GM23338 (cell line): ENCODE measurements at regions not wholly inside any gene's neighbourhood (a gene's known extent, or its start where the extent isn't known, plus 50 kb on each side); places are given as distances from the start of the nearest gene placed in this dataset.

Source experiments
- ATAC-seq: fragments of 200-7000 bp; cut with Tn5 transposase; 3 replicates; pipeline ENCODE4 v1.9.1; 2020
- DNase-seq: peaks from one replicate; pipeline ENCODE4 v3.0.0-alpha.2; 2015; ENCODE audit warnings: low spot score
- H2AFZ ChIP-seq: fragments of 200-600 bp; sonication (generic); 2 replicates; pipeline ENCODE4 v1.8.0; 2016; ENCODE audit warnings: antibody characterized with exemption, mild to moderate bottlenecking, moderate library complexity
- H3F3A ChIP-seq: fragments of 200-600 bp; sonication (generic); replicated peaks from 2 replicates; pipeline ENCODE4 v1.8.0; 2017; ENCODE audit warnings: antibody characterized with exemption, mixed run types, low read depth
- H3K27ac ChIP-seq: fragments of 200-600 bp; sonication (generic); 2 replicates; pipeline ENCODE4 v1.6.1; 2016; ENCODE audit warnings: low read depth
- H3K27me3 ChIP-seq: fragments of 200-600 bp; sonication (generic); 2 replicates; pipeline ENCODE4 v1.8.0; 2016; ENCODE audit warnings: mild to moderate bottlenecking, mixed run types, moderate library complexity; ENCODE audit not compliant: insufficient read depth
- H3K36me3 ChIP-seq: fragments of 200-600 bp; sonication (generic); 2 replicates; pipeline ENCODE4 v1.8.0; 2016; ENCODE audit warnings: mild to moderate bottlenecking; ENCODE audit not compliant: insufficient read depth
- H3K4me1 ChIP-seq: fragments of 200-600 bp; sonication (generic); 2 replicates; pipeline ENCODE4 v1.8.0; 2016; ENCODE audit warnings: mild to moderate bottlenecking, moderate library complexity; ENCODE audit not compliant: insufficient read depth
- H3K4me2 ChIP-seq: fragments of 200-600 bp; sonication (generic); 2 replicates; pipeline ENCODE4 v1.7.1; 2017; ENCODE audit warnings: mixed run types
- H3K4me3 ChIP-seq: fragments of 200-600 bp; sonication (generic); 2 replicates; pipeline ENCODE4 v1.6.1; 2016; ENCODE audit warnings: mixed run types
- H3K79me2 ChIP-seq: fragments of 200-600 bp; sonication (generic); replicated peaks from 2 replicates; pipeline ENCODE4 v1.8.0; 2017; ENCODE audit warnings: mild to moderate bottlenecking; ENCODE audit not compliant: insufficient read depth
- H3K9me2 ChIP-seq: fragments of 200-600 bp; sonication (generic); 2 replicates; pipeline ENCODE4 v1.8.0; 2017; ENCODE audit not compliant: insufficient read depth
- H4K20me1 ChIP-seq: fragments of 200-600 bp; sonication (generic); replicated peaks from 2 replicates; pipeline ENCODE4 v1.8.0; 2017; ENCODE audit warnings: mild to moderate bottlenecking; ENCODE audit not compliant: insufficient read depth
- H3K27ac Mint-ChIP-seq: 2 replicates; pipeline ENCODE4 v1.8.0; 2020; ENCODE audit warnings: inconsistent platforms, mild to moderate bottlenecking, moderate library complexity, mixed read lengths
- H3K27me3 Mint-ChIP-seq: 3 replicates; pipeline ENCODE4 v1.8.0; 2022; ENCODE audit warnings: low read depth, mild to moderate bottlenecking, moderate library complexity, mixed read lengths, inconsistent platforms; ENCODE audit not compliant: insufficient read depth, poor library complexity
- H3K36me3 Mint-ChIP-seq: 3 replicates; pipeline ENCODE4 v1.8.0; 2021; ENCODE audit warnings: low read depth, mild to moderate bottlenecking, inconsistent platforms, moderate library complexity, mixed read lengths
- H3K4me1 Mint-ChIP-seq: 3 replicates; pipeline ENCODE4 v1.8.0; 2020; ENCODE audit warnings: mild to moderate bottlenecking, inconsistent platforms, mixed read lengths
- H3K4me3 Mint-ChIP-seq: 3 replicates; pipeline ENCODE4 v1.8.0; 2021; ENCODE audit warnings: moderate library complexity, mild to moderate bottlenecking, inconsistent platforms, mixed read lengths
- H3K9me3 Mint-ChIP-seq: 3 replicates; pipeline ENCODE4 v1.8.0; 2020; ENCODE audit warnings: moderate library complexity, mild to moderate bottlenecking, inconsistent platforms, mixed read lengths
- CREB1 ChIP-seq: fragments of 250-450 bp; sonication (Bioruptor Pico); IDR thresholded peaks from 2 replicates; pipeline ENCODE4 v1.5.0; 2020; ENCODE audit warnings: low read depth, mild to moderate bottlenecking, moderate library complexity
- EZH2 ChIP-seq: fragments of 200-600 bp; sonication (generic); IDR thresholded peaks from one replicate; pipeline ENCODE4 v1.8.0; 2017; ENCODE audit warnings: antibody characterized with exemption, mild to moderate bottlenecking, low read depth; ENCODE audit not compliant: unreplicated experiment
- EZH2phosphoT487 ChIP-seq: fragments of 200-600 bp; sonication (generic); IDR thresholded peaks from one replicate; pipeline ENCODE4 v1.8.1; 2018; ENCODE audit warnings: antibody characterized with exemption; ENCODE audit not compliant: unreplicated experiment
- NANOG ChIP-seq: IDR thresholded peaks from 2 replicates; pipeline ENCODE4 v1.6.1; 2016; ENCODE audit warnings: antibody characterized with exemption, borderline replicate concordance
- POLR2AphosphoS5 ChIP-seq: IDR thresholded peaks from 2 replicates; pipeline ENCODE4 v1.6.1; 2016; ENCODE audit warnings: antibody characterized with exemption, low read depth
- REST ChIP-seq: IDR thresholded peaks from one replicate; pipeline ENCODE4 v1.6.1; 2018; ENCODE audit warnings: antibody characterized with exemption; ENCODE audit not compliant: unreplicated experiment
- STAT1 ChIP-seq: IDR thresholded peaks from one replicate; pipeline ENCODE4 v1.6.1; 2016; ENCODE audit warnings: antibody characterized with exemption; ENCODE audit not compliant: unreplicated experiment
- ZNF114 ChIP-seq: fragments of 250-450 bp; sonication (Bioruptor Pico); IDR thresholded peaks from 2 replicates; pipeline ENCODE4 v1.5.0; 2020; ENCODE audit warnings: mild to moderate bottlenecking, moderate library complexity
- ZNF331 ChIP-seq: fragments of 250-450 bp; sonication (Bioruptor Pico); IDR thresholded peaks from 2 replicates; pipeline ENCODE4 v1.5.0; 2020; ENCODE audit warnings: low read depth, mild to moderate bottlenecking, moderate library complexity
- ZNF462 ChIP-seq: fragments of 250-450 bp; sonication (Bioruptor Pico); IDR thresholded peaks from 2 replicates; pipeline ENCODE4 v1.5.0; 2020; ENCODE audit warnings: mild to moderate bottlenecking, moderate library complexity
- TF ChIP-seq, protein P1 (sequence below): IDR thresholded peaks from 2 replicates; pipeline ENCODE4 v1.6.1; 2016; ENCODE audit warnings: antibody characterized with exemption
- TF ChIP-seq, protein P2 (sequence below), 2 experiments: fragments of 200-600 bp in 1 of 2; sonication (generic) in 1 of 2; conservative IDR thresholded peaks; 2 replicates each; pipeline versions ENCODE4 v1.5.1 to v1.6.1; 2016 to 2017; ENCODE audit warnings: antibody characterized with exemption in 2 of 2, low read depth in 2 of 2, mild to moderate bottlenecking in 2 of 2, moderate library complexity in 1 of 2

DNA sequence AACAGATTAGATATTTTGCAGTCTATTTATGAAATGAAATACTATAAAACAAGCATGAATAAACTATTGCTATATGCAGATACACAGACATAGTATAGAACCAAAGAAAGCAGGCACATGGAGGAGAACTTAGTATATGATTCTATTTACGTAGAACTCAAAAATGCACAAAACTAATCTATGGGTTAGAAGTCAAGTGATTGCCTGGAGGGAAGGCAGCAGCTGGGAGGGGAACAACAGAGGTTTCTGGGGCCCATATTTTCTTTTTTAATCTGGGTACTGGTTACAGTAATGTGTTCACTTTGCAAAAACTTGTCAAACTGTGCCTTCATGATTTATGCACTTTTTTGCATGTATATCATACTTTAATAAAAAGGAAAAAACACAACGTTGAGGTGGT, 202.0 kb downstream of the BCAT1 start (continued):
- TF ChIP-seq ZNF462 (CRISPR knock-in tag) (no peak), EZH2phosphoT487 (no peak), CREB1 (CRISPR knock-in tag) (no peak), ZNF331 (CRISPR knock-in tag) (no peak)

DNA sequence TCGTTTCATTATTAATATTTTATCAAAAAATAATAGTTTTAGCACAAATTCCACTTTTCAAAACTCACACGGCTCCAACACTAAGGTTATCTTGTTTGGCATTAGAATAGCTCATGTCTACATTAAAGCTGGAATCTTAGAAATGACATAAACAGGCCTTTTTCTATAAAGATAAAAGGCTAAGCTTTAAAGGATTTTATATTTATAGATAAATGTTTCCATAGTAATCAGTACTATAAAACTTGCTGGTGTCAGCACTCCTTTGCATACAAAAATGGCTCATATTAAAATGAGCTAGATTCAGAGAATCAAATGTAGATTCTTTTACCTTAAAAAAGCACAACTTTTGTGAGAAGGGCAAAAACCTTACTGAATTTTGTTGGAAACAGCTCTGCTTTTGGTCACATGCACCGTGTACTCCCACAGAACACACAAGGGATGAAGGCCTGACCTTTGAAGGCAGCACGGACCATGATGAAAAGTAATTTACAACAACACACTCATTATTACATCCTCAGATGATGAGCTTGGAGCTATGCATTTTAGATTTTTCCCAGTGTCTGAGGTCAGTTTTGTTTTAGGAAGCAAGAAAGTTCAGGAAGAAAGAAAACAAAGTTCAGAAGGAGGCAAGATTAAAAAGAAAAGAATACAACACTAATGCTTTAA, 202.8 kb downstream of the BCAT1 start:
- Histone ChIP-seq H3K4me1 (peaks cover 28% of the 10 kb centered on the region), H4K20me1 (no peaks in the 10 kb centered on the region), H3K36me3 (no peaks in the 10 kb centered on the region), H3K9me2 (peaks cover 4% of the 10 kb centered on the region; the same call in 1 of the 2 replicates), H3K27me3 (no peaks in the 10 kb centered on the region), H3K79me2 (no peaks in the 10 kb centered on the region), H3K4me2 (no peak overlapping the region), H3K4me3 (no peak overlapping the region), H3F3A (no peaks in the 10 kb centered on the region), H2AFZ (no peak overlapping the region), H3K27ac (no peak overlapping the region)
- DNase-seq: no peak
- Mint-ChIP-seq H3K36me3 (no peaks in the 10 kb centered on the region), H3K4me1 (peaks cover 54% of the 10 kb centered on the region), H3K27me3 (peaks cover 6% of the 10 kb centered on the region), H3K27ac (peak overlapping the region; percentile 26; the same call in 1 of the 2 replicates), H3K4me3 (no peak overlapping the region), H3K9me3 (no peaks in the 10 kb centered on the region)
- no peak for ATAC-seq
- TF ChIP-seq EZH2 (no peak), REST (no peak), STAT1 (no peak), POLR2AphosphoS5 (no peak), EZH2phosphoT487 (no peak), NANOG (no peak), ZNF114 (CRISPR knock-in tag) (no peak)
- TF ChIP-seq, protein P1, sequence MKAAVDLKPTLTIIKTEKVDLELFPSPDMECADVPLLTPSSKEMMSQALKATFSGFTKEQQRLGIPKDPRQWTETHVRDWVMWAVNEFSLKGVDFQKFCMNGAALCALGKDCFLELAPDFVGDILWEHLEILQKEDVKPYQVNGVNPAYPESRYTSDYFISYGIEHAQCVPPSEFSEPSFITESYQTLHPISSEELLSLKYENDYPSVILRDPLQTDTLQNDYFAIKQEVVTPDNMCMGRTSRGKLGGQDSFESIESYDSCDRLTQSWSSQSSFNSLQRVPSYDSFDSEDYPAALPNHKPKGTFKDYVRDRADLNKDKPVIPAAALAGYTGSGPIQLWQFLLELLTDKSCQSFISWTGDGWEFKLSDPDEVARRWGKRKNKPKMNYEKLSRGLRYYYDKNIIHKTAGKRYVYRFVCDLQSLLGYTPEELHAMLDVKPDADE: no peak
- TF ChIP-seq, protein P2, sequence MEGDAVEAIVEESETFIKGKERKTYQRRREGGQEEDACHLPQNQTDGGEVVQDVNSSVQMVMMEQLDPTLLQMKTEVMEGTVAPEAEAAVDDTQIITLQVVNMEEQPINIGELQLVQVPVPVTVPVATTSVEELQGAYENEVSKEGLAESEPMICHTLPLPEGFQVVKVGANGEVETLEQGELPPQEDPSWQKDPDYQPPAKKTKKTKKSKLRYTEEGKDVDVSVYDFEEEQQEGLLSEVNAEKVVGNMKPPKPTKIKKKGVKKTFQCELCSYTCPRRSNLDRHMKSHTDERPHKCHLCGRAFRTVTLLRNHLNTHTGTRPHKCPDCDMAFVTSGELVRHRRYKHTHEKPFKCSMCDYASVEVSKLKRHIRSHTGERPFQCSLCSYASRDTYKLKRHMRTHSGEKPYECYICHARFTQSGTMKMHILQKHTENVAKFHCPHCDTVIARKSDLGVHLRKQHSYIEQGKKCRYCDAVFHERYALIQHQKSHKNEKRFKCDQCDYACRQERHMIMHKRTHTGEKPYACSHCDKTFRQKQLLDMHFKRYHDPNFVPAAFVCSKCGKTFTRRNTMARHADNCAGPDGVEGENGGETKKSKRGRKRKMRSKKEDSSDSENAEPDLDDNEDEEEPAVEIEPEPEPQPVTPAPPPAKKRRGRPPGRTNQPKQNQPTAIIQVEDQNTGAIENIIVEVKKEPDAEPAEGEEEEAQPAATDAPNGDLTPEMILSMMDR (conservative IDR thresholded peaks at IDR 0.05; ENCODE audit: low read depth in 2 of 2): no peak
